IMR-90 (cell line): ENCODE measurements at regions not wholly inside any gene's neighbourhood (a gene's known extent, or its start where the extent isn't known, plus 50 kb on each side); places are given as distances from the start of the nearest gene placed in this dataset.

Experiments
- CHD1 ChIP-seq: IDR thresholded peaks from 2 replicates; pipeline ENCODE4 v1.6.1; 2012; ENCODE audit warnings: low read depth, low read length, improper control_type of control experiment
- CTCF ChIP-seq: conservative IDR thresholded peaks from 2 replicates; pipeline ENCODE4 v1.5.1; 2012; ENCODE audit warnings: mild to moderate bottlenecking, low read depth, low read length, improper control_type of control experiment
- POLR2A ChIP-seq: IDR thresholded peaks from 2 replicates; pipeline ENCODE4 v1.6.1; 2012; ENCODE audit warnings: mild to moderate bottlenecking, low read depth, low read length
- RAD21 ChIP-seq: IDR thresholded peaks from 2 replicates; pipeline ENCODE4 v1.6.1; 2012; ENCODE audit warnings: low read length, improper control_type of control experiment
- RFX5 ChIP-seq: IDR thresholded peaks from 2 replicates; pipeline ENCODE4 v1.8.0; 2012; ENCODE audit warnings: low read depth, mild to moderate bottlenecking, low read length, moderate library complexity
- SMC3 ChIP-seq: fragments of 150-350 bp; IDR thresholded peaks from 2 replicates; pipeline ENCODE4 v1.6.1; 2016; ENCODE audit warnings: low read depth, mild to moderate bottlenecking, antibody characterized with exemption, low read length, moderate library complexity
- USF2 ChIP-seq: fragments of 150-350 bp; IDR thresholded peaks from 2 replicates; pipeline ENCODE4 v1.6.1; 2017; ENCODE audit warnings: mild to moderate bottlenecking, antibody characterized with exemption, low read length, low read depth

- TF ChIP-seq RAD21 (no peak), CTCF (no peak), POLR2A (no peak), USF2 (no peak), CHD1 (no peak), SMC3 (no peak), RFX5 (no peak)
These were observed 768.2 kb upstream of the ALG10B start for GRCh38 chr12:37548266-37548805.
